ENCODE measurements at regions not wholly inside any gene's neighbourhood (a gene's known extent, or its start where the extent isn't known, plus 50 kb on each side); places are given as distances from the start of the nearest gene placed in this dataset.
"Not testable (repeated sequence)": the region's sequence is repeated elsewhere in the genome, so short reads cannot be mapped to it uniquely, and the experiment has no call there.

GRCh38 chr2:167579826-167580225 is 667.6 kb downstream of the STK39 start:
- no peak for TF ChIP-seq CTCF (IDR thresholded peaks at IDR 0.05; ENCODE audit: low read depth, low read length, missing control alignments)
- H3K4me3 ChIP-seq (replicated peaks; ENCODE audit: low read depth, low read length) = no peak overlapping the region
- DNase-seq (ENCODE audit: extremely low read depth, low read depth) = no peak

- TF ChIP-seq CTCF (IDR thresholded peaks at IDR 0.05; ENCODE audit: low read depth, low read length, missing control alignments) = no peak
- no peak for DNase-seq (ENCODE audit: extremely low read depth, low read depth)
- H3K4me3 ChIP-seq (replicated peaks; ENCODE audit: low read depth, low read length) = no peak overlapping the region
Observed at GRCh38 chr2:167575276-167575675, 672.1 kb downstream of the STK39 start.

- DNase-seq (ENCODE audit: extremely low read depth, low read depth) = no peak
- no peak overlapping the region for H3K4me3 ChIP-seq (replicated peaks; ENCODE audit: low read depth, low read length)
- TF ChIP-seq CTCF (IDR thresholded peaks at IDR 0.05; ENCODE audit: low read depth, low read length, missing control alignments) = no peak
Observed at GRCh38 chr2:167572883-167573619, 674.3 kb downstream of the STK39 start.

- no peak overlapping the region for H3K4me3 ChIP-seq (replicated peaks; ENCODE audit: low read depth, low read length)
- TF ChIP-seq CTCF (IDR thresholded peaks at IDR 0.05; ENCODE audit: low read depth, low read length, missing control alignments) = no peak
- no peak for DNase-seq (ENCODE audit: extremely low read depth, low read depth)
Observed at GRCh38 chr2:167570370-167570769, 677.0 kb downstream of the STK39 start.

- H3K4me3 ChIP-seq (replicated peaks; ENCODE audit: low read depth, low read length); DNase-seq (ENCODE audit: extremely low read depth, low read depth): not testable (repeated sequence)
Observed at GRCh38 chr2:167563885-167564619, 675.8 kb downstream of the XIRP2 start.

- H3K4me3 ChIP-seq (replicated peaks; ENCODE audit: low read depth, low read length); DNase-seq (ENCODE audit: extremely low read depth, low read depth): not testable (repeated sequence)
Observed at GRCh38 chr2:167558272-167558991, 670.2 kb downstream of the XIRP2 start.

- DNase-seq (ENCODE audit: extremely low read depth, low read depth) = no peak
- TF ChIP-seq CTCF (IDR thresholded peaks at IDR 0.05; ENCODE audit: low read depth, low read length, missing control alignments) = no peak
- H3K4me3 ChIP-seq (replicated peaks; ENCODE audit: low read depth, low read length) = no peak overlapping the region
Observed at GRCh38 chr2:167555098-167555720, 666.9 kb downstream of the XIRP2 start.
